Activated T-cell treated with anti-CD3 and anti-CD28 coated beads, Interleukin-2, amount 50 U/mL, for 72 hours (primary cell): ENCODE measurements at regions not wholly inside any gene's neighbourhood (a gene's known extent, or its start where the extent isn't known, plus 50 kb on each side); places are given as distances from the start of the nearest gene placed in this dataset.

ENCODE experiments used
- ATAC-seq, 2 donors: fragments of 150-1000 bp; cut with Tn5 transposase; replicated peaks in 1 of 2; 2 replicates each; pipeline ENCODE4 v1.10.0; 2021; ENCODE audit warnings: moderate library complexity in 2 of 2, mild to moderate bottlenecking in 1 of 2
- DNase-seq, 2 donors: peaks; one replicate each; pipeline ENCODE4 v3.0.0; 2021 to 2022; ENCODE audit warnings: mixed read lengths in 1 of 2
- H3K27ac Mint-ChIP-seq: one replicate; pipeline ENCODE4 v1.8.0; 2022; ENCODE audit warnings: mild to moderate bottlenecking, moderate library complexity, mixed read lengths
- H3K27me3 Mint-ChIP-seq: one replicate; pipeline ENCODE4 v1.8.0; 2022; ENCODE audit warnings: low read depth, mixed read lengths
- H3K36me3 Mint-ChIP-seq, 2 donors: one replicate each; pipeline ENCODE4 v1.8.0; 2022; ENCODE audit warnings: mixed read lengths in 2 of 2, mild to moderate bottlenecking in 1 of 2; ENCODE audit not compliant: insufficient read depth in 2 of 2
- H3K4me1 Mint-ChIP-seq: one replicate; pipeline ENCODE4 v1.8.0; 2022; ENCODE audit warnings: low read depth, mixed read lengths
- H3K4me3 Mint-ChIP-seq, 2 donors: one replicate each; pipeline ENCODE4 v1.8.0; 2022; ENCODE audit warnings: mild to moderate bottlenecking in 2 of 2, mixed read lengths in 2 of 2, moderate library complexity in 2 of 2
- H3K9me3 Mint-ChIP-seq, 2 donors: one replicate each; pipeline ENCODE4 v1.8.0; 2022; ENCODE audit warnings: mixed read lengths in 2 of 2

GRCh38 chr7:159197066-159197975 lies 52.7 kb upstream of the VIPR2 start:
- peak overlapping the region; percentile 85 for H3K27ac Mint-ChIP-seq

GRCh38 chr7:159196584-159196983 lies 51.9 kb upstream of the VIPR2 start:
- Mint-ChIP-seq H3K4me3 (peak overlapping the region in 1 of 2 donors; percentile 86), H3K9me3 (no peaks in the 10 kb centered on the region), H3K27ac (peak overlapping the region; percentile 85), H3K4me1 (peaks cover 25% of the 10 kb centered on the region), H3K36me3 (no peaks in the 10 kb centered on the region), H3K27me3 (no peaks in the 10 kb centered on the region)
- ATAC-seq (no peak), DNase-seq (no peak)

More at GRCh38 chr7:159197066-159197975, 52.7 kb upstream of the VIPR2 start:
- ATAC-seq (peak; percentile 90 to 95), DNase-seq (peak; percentile 48 to 53)
- H3K36me3 Mint-ChIP-seq = no peaks in the 10 kb centered on the region
- H3K27me3 Mint-ChIP-seq = no peaks in the 10 kb centered on the region
- peak overlapping the region; percentile 83 to 86 for H3K4me3 Mint-ChIP-seq
- H3K9me3 Mint-ChIP-seq = no peaks in the 10 kb centered on the region
- H3K4me1 Mint-ChIP-seq = peaks cover 25% of the 10 kb centered on the region

- Mint-ChIP-seq H3K4me1 (peaks cover 25% of the 10 kb centered on the region), H3K27ac (no peak overlapping the region), H3K36me3 (no peaks in the 10 kb centered on the region), H3K27me3 (no peaks in the 10 kb centered on the region), H3K4me3 (peak overlapping the region in 1 of 2 donors; percentile 32), H3K9me3 (no peaks in the 10 kb centered on the region)
- ATAC-seq (no peak), DNase-seq (peak in 1 of 2 donors; percentile 8)
Measured at GRCh38 chr7:159195946-159196345, 51.3 kb upstream of the VIPR2 start.
